ENCODE measurements at regions not wholly inside any gene's neighbourhood (a gene's known extent, or its start where the extent isn't known, plus 50 kb on each side); places are given as distances from the start of the nearest gene placed in this dataset.

- no peaks in the 10 kb centered on the region for H3K9me2 ChIP-seq (ENCODE audit: low read depth, low read length)
- no peak overlapping the region for H3K27ac ChIP-seq (ENCODE audit: low read depth, low read length, poor library complexity, severe bottlenecking)
- H3K79me2 ChIP-seq (ENCODE audit: insufficient read depth, low read length), result no peaks in the 10 kb centered on the region
- no peak overlapping the region for H2AFZ ChIP-seq (ENCODE audit: low read length)
- no peaks in the 10 kb centered on the region for H3K4me1 ChIP-seq (ENCODE audit: insufficient read depth, low read length, severe bottlenecking)
- no peaks in the 10 kb centered on the region for H3K36me3 ChIP-seq (ENCODE audit: insufficient read depth, low read length)
- H3K9me3 ChIP-seq (ENCODE audit: low read length), result no peaks in the 10 kb centered on the region
- no peak overlapping the region for H3K9ac ChIP-seq (ENCODE audit: low read length)
- no peaks in the 10 kb centered on the region for H3F3A ChIP-seq (ENCODE audit: insufficient read depth, low read length)
- no peaks in the 10 kb centered on the region for H4K20me1 ChIP-seq (ENCODE audit: insufficient read depth, low read length)
- no peak overlapping the region for H3K4me3 ChIP-seq (ENCODE audit: low read depth, low read length, poor library complexity, severe bottlenecking)
- TF ChIP-seq EZH2 (IDR thresholded peaks at IDR 0.05; ENCODE audit: borderline replicate concordance, low read length) (no peak), CTCF (IDR thresholded peaks at IDR 0.05; ENCODE audit: low read length) (no peak)
- H3K4me2 ChIP-seq (ENCODE audit: low read length), result no peak overlapping the region
- H3K27me3 ChIP-seq (ENCODE audit: insufficient read depth, low read length), result no peaks in the 10 kb centered on the region
These were observed 1011.2 kb upstream of the CITED2 start for GRCh38 chr6:140385679-140386078.

DNA sequence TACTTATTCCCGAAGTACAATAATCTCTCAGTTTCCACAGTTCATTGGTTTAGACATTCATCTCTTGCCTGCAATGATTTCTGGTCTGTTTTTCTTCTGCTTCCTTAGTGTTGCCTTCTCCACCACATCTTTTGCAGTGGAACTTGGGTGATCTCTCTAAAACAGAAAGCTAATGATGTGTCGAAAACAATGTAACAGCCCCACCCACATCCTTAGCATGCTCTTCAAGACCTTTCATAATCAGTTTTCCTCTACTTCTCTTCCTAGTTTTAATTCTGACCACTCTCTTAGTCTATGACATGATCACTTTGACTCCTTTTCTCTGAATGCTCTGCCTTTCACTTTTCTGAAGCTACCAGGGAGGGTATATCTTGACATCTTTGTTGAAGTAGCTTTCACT, 1007.9 kb upstream of the CITED2 start:
- no peak overlapping the region for H2AFZ ChIP-seq (ENCODE audit: low read length)
- H3K4me3 ChIP-seq (ENCODE audit: low read depth, low read length, poor library complexity, severe bottlenecking), result no peak overlapping the region
- no peaks in the 10 kb centered on the region for H3K9me2 ChIP-seq (ENCODE audit: low read depth, low read length)
- no peaks in the 10 kb centered on the region for H3K36me3 ChIP-seq (ENCODE audit: insufficient read depth, low read length)
- no peaks in the 10 kb centered on the region for H3K9me3 ChIP-seq (ENCODE audit: low read length)
- TF ChIP-seq CTCF (IDR thresholded peaks at IDR 0.05; ENCODE audit: low read length) (no peak), EZH2 (IDR thresholded peaks at IDR 0.05; ENCODE audit: borderline replicate concordance, low read length) (no peak)
- no peak overlapping the region for H3K4me2 ChIP-seq (ENCODE audit: low read length)
- no peak overlapping the region for H3K27ac ChIP-seq (ENCODE audit: low read depth, low read length, poor library complexity, severe bottlenecking)
- no peaks in the 10 kb centered on the region for H4K20me1 ChIP-seq (ENCODE audit: insufficient read depth, low read length)
- no peaks in the 10 kb centered on the region for H3K79me2 ChIP-seq (ENCODE audit: insufficient read depth, low read length)
- no peaks in the 10 kb centered on the region for H3K4me1 ChIP-seq (ENCODE audit: insufficient read depth, low read length, severe bottlenecking)
- H3K9ac ChIP-seq (ENCODE audit: low read length), result no peak overlapping the region
- H3K27me3 ChIP-seq (ENCODE audit: insufficient read depth, low read length), result no peaks in the 10 kb centered on the region
- H3F3A ChIP-seq (ENCODE audit: insufficient read depth, low read length), result no peaks in the 10 kb centered on the region

- Histone ChIP-seq H3K27me3 (ENCODE audit: insufficient read depth, low read length) (no peaks in the 10 kb centered on the region), H3K4me3 (ENCODE audit: low read depth, low read length, poor library complexity, severe bottlenecking) (no peak overlapping the region), H3K9me2 (ENCODE audit: low read depth, low read length) (no peaks in the 10 kb centered on the region), H3K4me1 (ENCODE audit: insufficient read depth, low read length, severe bottlenecking) (no peaks in the 10 kb centered on the region), H3K9ac (ENCODE audit: low read length) (no peak overlapping the region), H3K79me2 (ENCODE audit: insufficient read depth, low read length) (no peaks in the 10 kb centered on the region), H3K9me3 (ENCODE audit: low read length) (no peaks in the 10 kb centered on the region), H4K20me1 (ENCODE audit: insufficient read depth, low read length) (no peaks in the 10 kb centered on the region), H3K27ac (ENCODE audit: low read depth, low read length, poor library complexity, severe bottlenecking) (no peak overlapping the region), H3K36me3 (ENCODE audit: insufficient read depth, low read length) (no peaks in the 10 kb centered on the region), H3F3A (ENCODE audit: insufficient read depth, low read length) (no peaks in the 10 kb centered on the region), H2AFZ (ENCODE audit: low read length) (no peak overlapping the region), H3K4me2 (ENCODE audit: low read length) (no peak overlapping the region)
- TF ChIP-seq EZH2 (IDR thresholded peaks at IDR 0.05; ENCODE audit: borderline replicate concordance, low read length) (no peak), CTCF (IDR thresholded peaks at IDR 0.05; ENCODE audit: low read length) (no peak)
These were observed 1006.2 kb upstream of the CITED2 start for GRCh38 chr6:140380427-140381218.
